IPS DF 4.7 (cell line): ENCODE measurements at regions not wholly inside any gene's neighbourhood (a gene's known extent, or its start where the extent isn't known, plus 50 kb on each side); places are given as distances from the start of the nearest gene placed in this dataset.
"Not testable (repeated sequence)": the region's sequence is repeated elsewhere in the genome, so short reads cannot be mapped to it uniquely, and the experiment has no call there.

Experiments used
- DNase-seq: peaks from one replicate; pipeline ENCODE4 v3.0.0-alpha.2; 2013; ENCODE audit warnings: low spot score; ENCODE audit errors: extremely low read depth

DNA sequence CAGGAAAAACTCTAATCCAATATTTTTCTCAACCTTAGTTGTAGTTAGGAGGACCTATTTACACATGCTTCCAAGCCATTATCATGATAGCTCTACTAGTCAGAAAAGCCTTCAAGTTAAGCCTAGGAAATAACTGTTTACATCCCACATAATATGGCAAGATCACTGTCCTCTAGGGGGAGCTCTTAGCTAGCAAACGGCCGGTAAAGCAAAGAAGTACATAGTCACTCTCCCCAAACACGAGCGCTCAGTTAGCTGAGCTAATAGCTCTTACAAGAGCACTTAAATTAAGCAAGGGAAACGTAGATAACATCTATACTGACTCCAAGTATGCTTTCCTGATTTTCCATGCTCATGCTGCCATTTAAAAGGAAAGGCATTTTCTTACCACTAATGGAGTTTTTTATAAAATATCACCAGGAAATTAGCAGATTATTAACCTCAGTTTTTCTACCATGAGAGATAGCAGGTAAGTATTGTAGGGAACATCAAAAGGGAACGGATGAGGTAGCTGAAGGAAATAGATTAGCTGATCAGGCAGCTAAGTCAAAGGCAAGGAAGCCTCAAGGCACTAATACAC, 100.6 kb upstream of the PABPC3 start:
- peak; percentile 69 for DNase-seq

- no peak for DNase-seq
Observed at GRCh38 chr13:24997367-24997967, 98.5 kb upstream of the PABPC3 start.

- no peak for DNase-seq
Observed at GRCh38 chr13:24998433-24998832, 97.5 kb upstream of the PABPC3 start.

DNA sequence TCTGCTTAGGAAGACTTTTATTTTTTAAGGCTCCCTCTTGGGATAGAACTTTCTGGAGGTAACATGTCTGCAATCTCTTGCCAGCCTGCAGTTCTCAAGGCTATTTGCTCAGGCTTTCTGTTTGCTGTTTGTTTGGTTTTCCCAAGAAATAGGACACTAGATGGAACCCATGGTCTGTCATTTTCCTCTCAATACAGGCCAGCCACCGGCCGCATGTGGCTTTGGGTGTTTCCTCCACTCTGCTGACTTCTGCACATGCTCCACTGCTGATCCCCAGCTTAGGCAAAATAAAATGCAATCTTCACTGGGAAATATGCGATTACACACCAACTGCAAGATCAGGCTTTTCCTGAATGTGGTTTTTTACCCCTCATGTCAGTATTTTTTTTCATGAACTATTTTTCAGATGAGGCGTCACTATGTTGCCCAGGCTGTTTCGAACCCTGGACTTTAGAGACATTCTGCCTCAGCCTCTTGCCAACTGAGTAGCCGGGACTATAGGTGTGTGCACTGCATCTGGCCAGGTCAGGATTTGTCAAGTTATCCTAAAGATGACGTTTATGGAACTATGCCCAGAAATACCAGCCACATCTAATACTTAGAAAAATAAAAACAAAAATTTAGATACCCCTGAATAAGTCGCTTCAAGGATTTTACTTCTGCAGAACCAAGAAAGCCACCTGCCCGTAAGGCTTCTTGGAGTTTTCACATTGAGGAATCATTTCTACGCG, 94.3 kb upstream of the PABPC3 start:
- no peak for DNase-seq

DNA sequence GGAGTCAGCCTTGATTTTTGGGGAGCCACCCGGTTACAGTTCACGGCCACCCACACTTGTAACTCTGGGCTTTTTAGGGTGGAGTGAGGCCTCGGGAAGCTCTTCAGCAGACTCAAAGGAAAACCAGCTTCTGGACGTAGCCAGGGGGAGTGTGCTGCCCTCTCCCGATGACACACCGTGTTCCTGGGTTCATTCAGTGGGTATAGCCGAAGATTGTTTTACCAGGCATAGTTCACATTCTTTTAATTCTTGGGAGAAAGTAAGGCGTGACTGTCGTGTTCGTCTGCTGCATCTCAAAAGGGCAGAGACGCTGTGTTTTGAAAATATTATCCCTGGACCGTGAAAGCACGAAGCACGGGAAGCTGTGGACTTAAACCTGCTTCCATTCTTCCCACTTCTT, 93.6 kb upstream of the PABPC3 start:
- not testable (repeated sequence) for DNase-seq

- DNase-seq, result not testable (repeated sequence)
Observed at GRCh38 chr13:25004489-25004888, 91.4 kb upstream of the PABPC3 start.

GRCh38 chr13:25005050-25005497, 90.9 kb upstream of the PABPC3 start:
- not testable (repeated sequence) for DNase-seq

GRCh38 chr13:25007389-25007788, 88.5 kb upstream of the PABPC3 start:
- DNase-seq, result not testable (repeated sequence)

GRCh38 chr13:25014398-25014973, 81.5 kb upstream of the PABPC3 start:
- DNase-seq, result not testable (repeated sequence)

DNA sequence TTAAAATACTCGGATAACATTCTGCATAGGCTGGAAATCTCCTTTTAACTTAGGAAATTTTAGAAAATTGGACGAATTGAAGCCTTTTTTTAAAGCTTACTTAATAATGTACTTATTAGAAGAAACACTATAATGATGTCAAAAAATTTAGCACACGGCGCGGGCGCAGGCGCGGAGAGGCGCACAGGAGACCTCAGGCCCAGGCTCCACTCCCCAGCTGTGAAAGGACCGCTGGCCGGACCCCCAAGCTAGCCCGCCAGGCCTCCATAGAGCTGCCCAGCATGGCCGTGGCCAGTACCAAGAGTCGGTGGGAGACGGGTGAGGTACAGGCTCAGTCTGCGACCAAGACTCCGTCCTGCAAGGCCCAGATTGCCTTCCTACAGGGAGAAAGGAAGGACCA, 78.8 kb upstream of the PABPC3 start:
- DNase-seq, result not testable (repeated sequence)

- DNase-seq, result not testable (repeated sequence)
Observed at GRCh38 chr13:25017808-25018728, 77.9 kb upstream of the PABPC3 start.

DNA sequence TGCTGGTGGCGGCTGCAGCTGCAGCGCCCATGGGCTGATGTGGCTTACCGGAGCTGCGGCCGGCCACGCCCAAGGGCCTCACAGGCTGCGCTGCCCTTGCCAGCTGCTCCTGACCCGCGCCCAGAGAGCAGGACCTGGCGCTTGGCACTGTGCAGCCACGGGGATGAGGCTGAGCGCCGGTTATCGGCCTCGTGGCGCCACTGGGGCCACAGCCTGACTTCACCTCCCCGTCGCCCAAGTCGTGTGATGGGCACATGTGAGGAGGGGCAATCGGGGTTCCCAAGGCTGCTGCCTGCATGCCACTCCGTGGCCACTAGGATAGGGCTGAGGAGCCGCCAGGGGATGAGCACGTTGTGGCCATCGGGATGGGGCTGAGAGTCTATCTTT, 77.2 kb upstream of the PABPC3 start:
- no peak for DNase-seq

GRCh38 chr13:25019741-25020140, 76.2 kb upstream of the PABPC3 start:
- not testable (repeated sequence) for DNase-seq

DNA sequence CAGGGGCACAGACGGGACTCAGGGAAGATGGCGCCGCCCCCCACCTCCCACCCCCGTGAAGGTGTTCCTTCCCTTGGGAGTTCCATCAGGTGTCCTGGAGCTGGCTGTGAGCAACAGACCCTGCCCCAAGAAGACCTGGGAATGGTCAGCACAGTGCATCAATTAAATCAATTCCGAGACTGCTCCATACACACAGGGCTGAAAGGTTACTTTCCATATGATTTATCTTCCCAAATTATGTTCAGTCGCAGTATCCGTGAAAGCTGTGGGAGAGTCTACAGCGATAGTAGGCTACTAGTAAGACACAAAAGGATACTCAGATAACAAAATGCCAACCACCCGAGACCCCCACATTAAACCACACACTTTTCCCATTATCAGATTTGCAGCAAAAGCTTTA, 71.8 kb upstream of the PABPC3 start:
- DNase-seq, result no peak

DNA sequence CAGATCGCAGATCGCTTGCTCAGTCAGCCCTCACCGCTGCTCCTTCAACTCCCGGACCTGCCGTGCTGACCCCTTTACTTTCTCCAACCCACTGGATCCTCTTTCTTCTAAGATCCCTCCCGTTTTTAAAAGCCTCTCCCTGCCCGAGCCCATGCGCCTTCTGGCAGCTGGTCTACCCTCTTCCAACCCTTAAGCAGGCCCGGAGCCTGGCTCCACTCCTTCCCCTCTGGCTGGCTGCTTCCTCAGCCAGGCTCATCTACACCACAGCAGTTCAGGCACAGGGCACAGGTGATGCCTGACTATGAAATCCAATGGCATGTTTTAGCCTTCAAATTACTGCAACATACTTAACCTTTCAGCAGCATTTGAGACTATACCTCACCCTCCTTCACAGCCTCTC, 63.8 kb upstream of the PABPC3 start:
- no peak for DNase-seq

- DNase-seq, result no peak
Observed at GRCh38 chr13:25034173-25034572, 61.8 kb upstream of the PABPC3 start.

DNA sequence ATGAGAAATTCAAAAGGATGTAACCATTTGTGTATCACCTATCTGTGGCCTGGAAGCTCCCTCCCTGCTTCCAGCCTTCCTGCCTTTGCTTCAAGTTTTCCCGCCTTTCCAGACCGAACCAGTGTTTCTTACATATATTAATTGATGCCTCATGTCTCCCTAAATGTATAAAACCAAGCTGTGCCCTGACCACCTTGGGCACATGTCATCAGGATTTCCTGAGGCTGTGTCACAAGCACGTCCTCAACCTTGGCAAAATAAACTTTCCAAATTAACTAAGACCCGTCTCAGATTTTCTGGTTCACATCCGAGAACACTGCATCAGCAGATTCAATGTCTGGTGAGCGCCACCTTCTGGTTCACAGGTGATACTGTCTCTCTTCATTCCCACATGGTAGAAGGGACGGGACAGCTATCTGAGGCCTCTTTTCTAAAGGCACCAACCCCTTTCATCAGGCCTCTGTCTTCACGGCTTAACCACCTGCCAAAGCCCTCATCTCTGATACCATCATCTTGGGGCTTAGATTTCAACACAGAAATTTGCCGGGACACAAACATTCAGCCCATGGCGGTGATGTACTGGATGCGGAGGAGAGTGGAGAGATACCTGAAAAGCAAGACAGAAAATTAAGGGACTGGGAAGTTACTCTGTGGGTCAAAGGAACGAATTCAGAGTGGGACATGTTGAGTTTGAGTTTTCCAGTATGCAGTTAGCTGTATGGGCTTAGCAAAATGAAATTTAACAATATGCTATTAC, 58.7 kb upstream of the PABPC3 start:
- DNase-seq, result peak; percentile 64

DNA sequence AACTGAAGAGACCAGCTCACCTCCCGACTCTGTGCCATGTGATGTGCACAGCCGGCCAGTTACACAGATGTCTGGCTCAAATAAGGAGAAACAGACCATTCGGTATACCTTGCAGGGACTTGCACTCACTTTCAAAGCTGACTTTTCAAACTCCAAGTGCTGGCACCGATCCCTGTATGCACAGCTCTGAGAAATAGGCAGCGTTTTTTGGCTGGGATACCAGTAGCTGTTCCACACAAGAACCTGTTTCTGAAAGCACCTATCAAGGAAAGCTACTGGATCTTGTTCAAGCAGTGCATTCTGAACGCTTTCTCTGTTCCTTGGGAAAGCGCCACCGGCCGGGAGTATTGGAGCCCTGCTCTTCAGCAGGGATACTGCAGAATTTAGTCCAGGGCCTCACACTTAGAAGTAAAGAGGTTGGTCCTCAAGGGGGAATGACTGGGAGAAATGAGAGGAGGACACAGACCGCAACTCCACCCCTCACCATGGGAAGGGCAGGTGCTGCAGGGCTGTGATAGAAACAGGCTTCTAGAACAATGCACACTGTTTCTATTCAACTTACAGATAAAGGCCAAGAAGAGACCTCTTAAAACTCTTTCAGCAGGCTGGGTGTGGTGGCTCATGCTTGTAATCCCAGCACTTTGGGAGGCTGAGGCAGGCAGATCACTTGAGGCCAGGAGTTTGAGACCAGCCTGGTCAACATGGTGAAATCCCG, 53.6 kb upstream of the PABPC3 start:
- DNase-seq, result no peak

- DNase-seq, result no peak
Observed at GRCh38 chr13:25044071-25044470, 51.9 kb upstream of the PABPC3 start.
